OCI-M1 (cell line): ENCODE measurements at regions not wholly inside any gene's neighbourhood (a gene's known extent, or its start where the extent isn't known, plus 50 kb on each side); places are given as distances from the start of the nearest gene placed in this dataset.
A peak's percentile ranks its signal among the peaks of the same experiment; 100 is the strongest.

ENCODE experiments used
- DNase-seq: peaks from one replicate; lab custom pipeline; 2025; lab: John Stamatoyannopoulos, UW

- DNase-seq: no peak
Measured at GRCh38 chr11:116473206-116473769, 299.5 kb downstream of the BUD13 start.

- DNase-seq: no peak
Measured at GRCh38 chr11:116472651-116473050, 300.1 kb downstream of the BUD13 start.

DNA sequence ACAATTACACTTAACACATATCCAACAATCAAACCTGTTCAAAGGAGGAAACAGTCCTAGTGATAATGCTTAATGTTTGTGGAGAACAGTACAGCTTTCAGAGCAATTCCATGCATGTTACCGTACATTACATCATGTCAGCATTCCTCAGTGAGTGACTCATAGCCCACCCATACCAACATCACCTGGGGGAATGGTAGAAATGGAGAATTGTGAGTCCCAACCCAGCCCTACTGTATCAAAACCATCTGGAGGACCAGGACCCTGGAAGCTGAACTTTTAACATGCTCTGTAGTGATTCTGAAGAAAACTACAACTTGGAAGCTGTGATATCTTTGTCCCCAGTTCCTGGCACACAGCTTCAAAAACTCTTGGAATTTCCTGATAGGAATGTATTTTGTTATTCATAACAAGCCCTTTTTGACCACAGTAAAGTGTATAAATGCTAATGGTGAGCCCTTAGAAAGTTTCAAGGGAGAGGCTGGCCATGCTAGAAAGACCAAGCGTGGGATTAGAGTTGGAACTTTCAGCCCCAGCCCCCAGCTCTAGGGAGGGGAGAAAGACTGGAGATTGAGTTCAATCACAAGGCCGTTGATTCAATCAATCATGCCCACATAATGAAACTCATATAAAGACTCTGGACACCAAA is 301.1 kb downstream of the BUD13 start:
- DNase-seq: no peak

GRCh38 chr11:116468699-116469098 is 304.1 kb downstream of the BUD13 start:
- DNase-seq: no peak

DNA sequence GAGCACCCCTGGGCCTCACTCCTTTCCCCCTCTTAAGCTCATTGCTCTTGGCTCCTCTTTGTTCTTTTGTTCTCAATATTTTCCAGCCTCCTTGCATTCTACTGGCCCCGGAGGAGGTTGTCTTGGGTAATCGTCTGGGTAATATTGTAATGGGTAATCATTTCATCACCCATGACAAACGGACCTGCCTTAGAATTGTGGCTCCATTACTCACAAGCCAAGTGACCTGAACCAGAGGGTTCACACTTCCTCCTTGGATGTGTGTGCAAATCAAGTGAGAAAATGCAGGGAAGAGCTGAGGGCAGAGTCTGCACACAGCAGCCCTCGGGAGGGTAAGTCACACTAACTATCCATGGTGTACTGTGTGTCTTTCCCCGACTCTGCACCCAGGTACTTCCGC is 305.0 kb downstream of the BUD13 start:
- DNase-seq: no peak

DNA sequence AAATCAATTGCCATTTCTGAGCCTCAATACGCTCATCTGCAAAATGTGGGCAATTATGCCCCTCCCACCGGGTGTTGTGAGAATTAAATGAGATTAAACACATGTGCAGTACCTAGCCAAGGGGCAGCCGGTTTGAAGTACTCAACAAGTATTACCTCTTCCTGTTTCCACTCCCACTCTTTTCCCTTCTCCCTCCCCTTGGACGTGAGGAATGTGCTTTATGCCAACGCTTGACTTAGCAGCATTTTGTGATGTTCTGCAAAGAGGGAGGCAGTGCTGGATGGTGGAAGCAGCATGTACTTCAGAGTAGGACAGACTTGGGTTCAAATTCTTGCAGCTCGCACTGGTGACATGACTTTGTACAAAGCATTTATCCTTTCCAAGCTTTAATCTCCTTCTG is 306.0 kb downstream of the BUD13 start:
- no peak for DNase-seq

GRCh38 chr11:116466191-116466590 is 306.6 kb downstream of the BUD13 start:
- DNase-seq: no peak

GRCh38 chr11:116465056-116465455 is 307.7 kb downstream of the BUD13 start:
- no peak for DNase-seq

GRCh38 chr11:116461789-116462188 is 311.0 kb downstream of the BUD13 start:
- DNase-seq: no peak

- no peak for DNase-seq
Measured at GRCh38 chr11:116460156-116460920, 312.4 kb downstream of the BUD13 start.

GRCh38 chr11:116459185-116460045 is 313.4 kb downstream of the BUD13 start:
- no peak for DNase-seq

- DNase-seq: no peak
Measured at GRCh38 chr11:116458546-116458945, 314.2 kb downstream of the BUD13 start.

GRCh38 chr11:116457336-116458007 is 315.3 kb downstream of the BUD13 start:
- no peak for DNase-seq

DNA sequence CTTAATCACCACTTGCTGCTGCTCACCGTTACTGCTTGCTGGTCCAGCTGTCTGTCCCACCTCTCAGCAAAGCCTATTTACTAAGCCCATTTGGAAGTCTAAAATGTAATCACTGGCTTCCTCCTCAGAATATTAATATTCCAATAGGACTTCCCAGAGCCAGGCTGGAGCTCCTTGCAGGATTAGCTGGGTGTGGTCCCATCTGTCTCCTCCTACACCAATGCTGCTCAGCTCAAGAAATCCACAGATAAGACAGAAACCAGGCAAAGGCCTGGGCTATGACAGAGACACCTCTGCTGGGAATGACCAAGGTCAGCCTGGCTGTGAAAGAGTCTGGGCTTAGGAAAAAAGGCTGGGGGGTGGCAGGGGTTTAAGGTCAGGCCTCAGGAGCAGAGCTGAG is 317.8 kb downstream of the BUD13 start:
- no peak for DNase-seq

GRCh38 chr11:116454020-116454645 is 318.7 kb downstream of the BUD13 start:
- DNase-seq: peak; percentile 62

DNA sequence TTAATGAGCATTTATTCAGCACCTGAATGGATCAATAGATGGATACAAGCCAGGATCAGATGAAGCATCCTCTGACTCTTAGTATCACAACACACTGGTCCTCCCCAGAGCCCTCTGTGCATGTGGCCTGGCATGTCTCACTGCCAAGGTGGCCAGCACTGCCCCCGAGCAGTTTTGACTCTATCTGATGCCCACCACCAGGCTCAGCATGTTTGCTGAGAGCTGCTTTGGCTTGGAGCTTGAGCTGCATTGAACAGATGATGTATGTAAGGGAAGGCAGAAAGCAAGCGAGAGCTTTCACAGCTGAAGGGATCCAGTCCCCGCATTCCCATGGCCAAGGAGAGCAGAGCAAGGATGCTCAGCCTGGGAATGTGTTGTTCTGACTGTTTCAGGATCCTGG is 320.3 kb downstream of the BUD13 start:
- no peak for DNase-seq

GRCh38 chr11:116449522-116449921 is 323.3 kb downstream of the BUD13 start:
- no peak for DNase-seq

GRCh38 chr11:116446048-116446941 is 326.5 kb downstream of the BUD13 start:
- no peak for DNase-seq

DNA sequence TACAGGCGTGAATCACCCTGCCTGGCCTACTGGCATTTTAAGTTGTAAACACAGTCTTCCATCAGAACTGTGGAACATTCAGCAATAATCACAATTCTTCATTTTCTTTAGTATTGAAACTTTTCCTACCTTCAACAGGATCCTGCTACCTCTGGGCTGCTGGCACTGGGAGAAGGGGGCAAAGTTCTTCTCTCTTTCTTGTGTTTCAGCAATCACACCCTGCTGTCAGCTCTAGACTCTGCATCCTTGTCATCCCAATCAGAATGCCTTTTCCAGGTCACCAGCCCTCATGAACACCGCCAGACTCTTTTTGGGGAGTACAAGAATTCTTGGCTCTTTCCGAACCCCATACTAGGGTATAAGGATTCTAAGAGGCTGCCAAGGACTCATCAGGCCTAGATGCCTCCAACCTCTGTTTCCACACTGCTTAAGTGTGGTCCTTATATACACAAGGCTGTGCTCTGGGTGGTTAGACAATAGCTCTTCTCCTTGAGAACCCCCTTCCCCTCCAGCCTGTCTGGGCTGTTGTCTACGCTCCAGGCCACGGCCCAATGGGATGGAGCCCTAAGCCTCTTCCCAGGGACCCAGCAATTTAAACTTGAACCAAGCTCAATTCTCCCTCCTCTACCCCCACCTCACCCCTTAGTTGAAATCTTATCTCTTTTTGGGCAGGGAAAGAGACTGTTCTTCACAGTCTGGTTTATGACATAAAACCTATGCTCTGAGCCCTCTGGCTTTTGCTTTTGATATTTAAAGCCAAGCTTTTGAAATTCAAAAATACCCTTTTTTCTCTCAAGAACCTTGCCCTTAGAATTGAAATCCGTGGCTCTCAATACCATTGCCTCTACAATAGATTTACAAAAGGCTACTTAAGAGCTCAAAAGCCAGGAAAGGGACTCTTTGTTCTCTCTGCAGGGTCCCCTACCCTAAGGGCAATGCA is 327.4 kb downstream of the BUD13 start:
- no peak for DNase-seq
